GM19328 (cell line): ENCODE measurements at regions not wholly inside any gene's neighbourhood (a gene's known extent, or its start where the extent isn't known, plus 50 kb on each side); places are given as distances from the start of the nearest gene placed in this dataset.

Experiments
- ATAC-seq: cut with Tn5 transposase; IDR thresholded peaks from one replicate; pipeline ENCODE4 v1.9.1; 2021; ENCODE audit warnings: mild to moderate bottlenecking, moderate library complexity; ENCODE audit not compliant: unreplicated experiment

DNA sequence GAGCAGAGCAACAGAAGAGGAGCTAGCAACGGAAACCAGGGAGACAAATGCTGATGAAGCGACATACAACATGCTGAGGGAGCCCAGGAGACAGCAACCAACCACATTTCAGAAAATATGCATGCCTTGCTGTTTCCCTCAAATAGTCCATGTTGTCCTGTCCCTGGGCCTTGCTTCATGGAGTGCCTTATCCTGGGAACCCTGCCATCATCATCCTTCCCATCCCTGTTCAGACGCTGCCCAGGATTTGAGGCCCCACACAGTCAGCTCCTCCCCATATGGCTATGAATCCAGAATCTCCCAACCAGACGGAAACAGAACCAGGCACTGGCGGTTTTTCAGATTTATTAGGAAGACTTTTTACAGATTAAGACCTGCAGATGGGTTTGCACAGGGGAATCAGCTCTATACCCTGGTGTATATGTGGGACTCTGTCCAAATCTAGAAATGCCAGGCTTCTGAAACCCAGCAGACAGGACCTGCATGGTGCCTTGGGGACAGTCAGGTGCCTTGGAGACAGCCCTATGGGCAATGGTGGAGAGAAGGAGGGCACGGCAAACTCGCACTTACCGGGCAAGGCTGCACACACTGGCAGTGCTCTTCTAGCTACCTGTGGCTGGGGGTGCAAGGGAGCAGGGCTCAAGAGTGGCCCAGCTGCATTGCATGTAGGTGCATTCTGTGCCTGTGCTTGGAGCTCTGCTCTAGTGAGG, 199.7 kb upstream of the MAMLD1 start:
- no peak for ATAC-seq

DNA sequence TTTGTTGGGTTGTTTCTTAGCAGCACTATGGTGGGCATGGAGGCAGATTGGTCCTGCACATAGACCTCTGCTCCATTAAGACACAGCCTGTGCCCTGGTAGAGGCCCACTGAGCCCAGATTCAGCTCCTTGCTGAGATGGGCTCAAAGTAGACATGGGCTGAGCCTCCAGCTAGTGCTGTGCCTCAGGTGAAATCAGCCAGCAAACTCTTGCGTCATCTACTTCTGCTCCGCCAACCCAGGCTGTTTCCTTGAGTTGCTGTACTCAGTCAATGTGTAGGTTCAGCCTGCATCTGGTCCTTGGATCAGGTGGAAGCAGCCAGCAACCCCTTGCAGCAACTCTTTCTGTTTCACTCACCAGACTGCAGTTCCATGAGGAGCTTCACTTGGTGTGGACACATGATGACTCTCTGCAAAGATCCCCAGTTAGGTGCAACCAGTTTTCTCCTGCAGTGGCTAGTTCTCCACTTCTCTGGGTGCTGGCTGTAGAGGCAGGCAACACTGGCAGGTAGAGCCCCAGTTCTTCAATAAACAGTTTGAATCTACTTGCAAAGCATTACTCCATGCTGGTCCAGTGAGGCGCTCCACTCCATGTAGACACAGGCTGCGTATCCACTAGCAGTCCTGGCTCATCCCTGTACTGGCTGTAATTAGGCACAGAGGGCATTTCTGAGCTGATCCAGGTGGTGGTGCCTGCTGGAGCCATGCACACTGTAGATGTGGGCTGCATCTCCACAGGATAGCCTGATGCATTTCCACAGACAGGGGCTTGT, 199.0 kb upstream of the MAMLD1 start:
- no peak for ATAC-seq

DNA sequence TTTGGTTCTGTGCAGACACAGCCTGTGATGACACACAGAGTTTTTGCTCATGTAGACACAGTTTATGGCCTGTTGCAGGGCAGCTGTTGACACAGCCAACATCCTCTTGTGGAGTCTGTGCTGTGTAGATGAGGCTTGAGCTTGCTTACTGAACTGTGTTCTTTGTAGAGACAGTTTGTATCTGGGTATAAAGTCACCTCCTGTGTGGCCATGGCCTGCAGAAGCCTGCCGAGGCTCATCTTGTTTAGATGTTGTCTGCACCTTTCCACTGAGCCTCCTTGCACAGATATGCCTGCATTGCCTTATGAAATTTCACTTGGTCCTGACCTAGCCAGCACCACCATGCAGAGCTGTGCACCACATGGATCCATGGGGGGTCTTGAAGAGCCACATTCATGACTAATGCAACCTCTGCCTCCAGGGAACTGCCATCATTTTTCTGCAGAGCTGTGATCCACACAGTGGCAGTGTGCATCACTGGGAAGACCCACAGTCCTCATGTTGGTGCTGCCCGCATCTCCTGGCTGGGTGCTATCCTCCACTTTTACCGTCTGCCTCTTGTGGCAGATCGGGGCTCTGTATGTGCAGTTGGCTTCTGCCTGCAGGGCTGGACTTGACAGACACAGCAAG, 198.0 kb upstream of the MAMLD1 start:
- no peak for ATAC-seq

DNA sequence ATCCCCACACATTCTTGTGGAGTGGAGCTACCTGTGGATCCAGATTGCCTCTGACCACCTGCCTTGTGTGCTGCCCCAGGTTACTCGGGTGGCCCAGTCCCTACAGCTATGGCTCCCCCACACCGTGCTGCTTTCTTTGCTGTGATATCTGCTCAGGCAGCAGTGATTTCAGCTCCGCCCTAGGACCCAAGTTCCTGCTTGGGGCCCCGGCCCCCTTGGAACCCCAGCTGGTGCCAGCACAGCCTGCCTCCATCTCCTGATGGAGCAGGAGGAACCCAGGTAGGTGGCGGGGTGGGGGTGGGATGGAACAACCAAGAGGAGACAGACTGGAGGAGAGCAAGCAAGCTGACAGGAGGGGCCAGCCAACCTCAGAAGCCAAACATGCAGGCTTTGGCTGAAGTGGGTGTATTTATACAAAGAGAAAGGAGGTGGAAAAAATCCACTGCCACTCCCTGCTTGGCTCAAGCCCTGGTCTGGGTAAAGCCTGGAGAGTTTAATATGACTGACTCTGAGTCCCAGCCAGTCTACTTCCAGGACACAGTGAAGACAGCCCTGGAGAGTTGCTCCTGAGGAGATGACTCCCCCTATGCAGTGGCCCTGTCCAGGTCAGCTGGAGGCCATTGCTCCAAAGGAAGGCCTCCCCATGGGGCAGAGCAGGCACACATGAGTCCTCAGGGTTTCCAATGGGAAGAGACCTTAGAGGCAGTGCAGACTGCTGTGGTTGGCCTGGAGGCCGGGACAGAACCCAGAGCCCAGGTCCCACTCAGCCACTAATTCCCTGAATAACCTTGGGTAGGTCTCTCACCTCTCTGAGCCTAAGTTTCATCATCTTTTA, 197.1 kb upstream of the MAMLD1 start:
- ATAC-seq, result no peak

DNA sequence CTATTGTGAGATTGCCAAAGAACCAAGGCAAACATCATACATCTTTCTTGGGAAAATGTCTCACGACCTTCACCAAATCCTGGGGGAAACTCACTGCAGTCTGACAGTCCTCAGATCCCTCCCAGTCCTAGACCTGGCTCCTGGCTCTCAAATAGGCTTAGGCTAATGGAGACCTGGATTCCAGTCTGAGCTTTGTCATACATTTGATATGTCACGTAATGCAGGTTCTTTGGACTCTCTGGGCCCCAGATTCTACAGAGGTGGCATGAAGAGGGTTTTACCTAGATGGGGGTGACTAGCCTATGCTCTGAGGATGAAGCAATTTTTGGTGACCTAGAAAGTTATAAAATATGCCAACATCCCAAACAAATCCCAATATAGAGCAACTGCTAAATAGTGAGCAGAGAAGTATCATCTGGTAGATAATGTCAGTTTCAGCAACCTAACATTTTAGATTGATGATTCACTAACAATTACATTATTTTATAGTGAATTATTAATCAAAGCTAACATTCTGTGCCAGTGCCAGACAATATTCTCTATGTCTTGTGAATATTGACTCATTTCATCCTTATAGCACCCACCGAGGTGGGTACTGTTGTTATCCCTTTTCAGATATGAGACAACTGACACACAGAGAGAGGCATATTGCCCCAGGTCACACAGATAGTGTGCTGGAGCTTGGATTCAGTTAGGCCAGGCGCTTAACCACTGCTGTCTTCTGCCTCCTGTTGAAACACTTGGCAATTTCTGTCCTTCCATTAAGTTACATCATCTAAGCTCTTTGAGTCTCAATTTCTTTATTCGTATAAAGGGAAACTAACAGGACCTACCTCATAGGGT, 195.4 kb upstream of the MAMLD1 start:
- no peak for ATAC-seq

DNA sequence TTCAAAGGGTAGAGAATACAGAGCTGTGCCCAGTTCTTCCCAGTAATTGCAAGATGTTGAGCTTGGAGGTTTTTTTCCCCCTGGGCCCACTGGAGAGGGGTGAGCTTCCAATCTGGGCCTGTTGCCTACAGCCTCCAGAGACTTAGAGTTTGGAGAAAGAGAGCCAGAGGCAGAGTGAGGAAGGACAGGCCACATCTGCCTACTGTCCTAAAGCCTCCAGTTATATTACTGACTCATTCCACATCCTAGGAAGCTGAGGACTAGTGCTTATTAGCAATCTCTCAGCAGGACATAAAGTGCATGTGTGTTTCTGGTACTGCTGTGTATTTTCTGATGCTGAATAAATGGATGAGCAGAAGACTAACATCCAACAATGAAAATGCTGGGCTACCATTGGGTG, 181.0 kb upstream of the MAMLD1 start:
- no peak for ATAC-seq

DNA sequence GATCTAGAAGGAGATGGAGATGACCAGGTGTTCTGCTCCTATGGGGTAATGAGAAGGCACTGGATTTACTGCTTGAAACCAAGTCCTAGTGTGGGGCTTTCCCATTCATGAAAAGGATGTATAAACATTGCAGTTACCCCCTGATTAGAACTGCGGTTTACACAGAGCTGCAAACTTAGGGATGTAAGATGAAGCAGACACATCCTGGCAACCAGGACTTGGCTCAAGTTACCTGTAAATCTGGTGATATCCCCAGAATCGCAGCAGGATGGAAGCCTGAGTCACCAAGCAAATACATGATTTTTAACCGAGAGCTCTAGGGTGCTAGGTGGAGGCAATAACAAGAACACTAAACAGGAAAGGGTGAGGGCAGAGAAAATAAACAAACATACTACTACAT, 178.6 kb upstream of the MAMLD1 start:
- no peak for ATAC-seq

DNA sequence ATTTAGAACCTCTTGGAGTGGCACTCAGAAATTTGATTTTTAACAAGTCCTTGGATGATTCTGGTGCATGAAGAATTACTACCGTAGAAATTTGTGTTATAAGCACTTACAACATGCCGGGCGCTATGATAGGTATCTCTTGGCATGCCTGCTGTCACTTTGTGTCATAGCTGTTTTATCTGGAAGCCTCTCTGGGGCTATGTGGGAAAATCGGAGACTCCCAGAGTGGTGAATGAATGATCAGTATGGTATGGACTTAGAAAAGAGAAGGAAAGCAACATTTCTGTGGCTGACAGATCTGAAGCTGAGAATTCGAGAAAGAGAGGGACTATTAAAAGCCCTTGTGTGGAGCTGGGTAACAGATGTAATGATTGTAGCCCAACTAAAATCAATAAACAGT, 177.4 kb upstream of the MAMLD1 start:
- ATAC-seq, result no peak

DNA sequence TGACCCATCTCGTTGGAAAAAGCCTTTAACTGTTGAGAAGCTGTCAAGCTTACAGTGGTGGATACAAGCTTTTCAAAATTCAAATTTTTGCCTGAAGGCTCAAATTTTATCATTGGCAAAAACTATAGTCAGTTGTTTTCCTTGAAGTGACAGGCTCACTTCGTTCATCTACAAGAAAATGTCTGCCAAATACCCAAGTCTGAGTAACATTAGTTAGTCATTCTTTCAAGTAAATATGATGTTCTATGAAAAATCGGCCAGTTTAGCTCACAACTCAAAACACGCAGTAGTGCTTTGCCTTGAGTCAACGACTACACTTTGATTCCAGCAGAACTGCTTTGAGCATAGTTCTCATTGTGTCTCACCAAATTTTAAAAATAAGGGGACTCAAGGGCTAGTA, 170.3 kb upstream of the MAMLD1 start:
- no peak for ATAC-seq

DNA sequence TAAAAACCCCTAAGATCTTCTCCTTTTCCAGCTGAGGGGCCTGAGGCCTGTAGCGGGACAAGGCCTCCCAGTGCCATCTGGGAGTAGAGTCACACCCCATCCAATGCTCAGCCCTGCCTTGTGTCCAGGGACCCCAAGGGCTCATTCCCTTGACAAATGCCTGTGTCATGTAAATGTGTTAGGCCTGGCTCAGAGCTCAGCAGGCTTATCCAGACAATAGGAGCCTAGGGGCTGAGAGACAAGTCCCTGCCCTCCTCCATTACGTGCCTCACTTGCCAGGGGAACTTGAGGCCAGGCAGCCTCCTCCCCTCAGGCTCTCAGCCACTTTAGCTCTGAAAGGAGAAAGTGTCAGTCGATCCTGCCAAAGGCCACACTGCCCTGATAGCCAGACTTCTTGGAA, 166.8 kb upstream of the MAMLD1 start:
- no peak for ATAC-seq

DNA sequence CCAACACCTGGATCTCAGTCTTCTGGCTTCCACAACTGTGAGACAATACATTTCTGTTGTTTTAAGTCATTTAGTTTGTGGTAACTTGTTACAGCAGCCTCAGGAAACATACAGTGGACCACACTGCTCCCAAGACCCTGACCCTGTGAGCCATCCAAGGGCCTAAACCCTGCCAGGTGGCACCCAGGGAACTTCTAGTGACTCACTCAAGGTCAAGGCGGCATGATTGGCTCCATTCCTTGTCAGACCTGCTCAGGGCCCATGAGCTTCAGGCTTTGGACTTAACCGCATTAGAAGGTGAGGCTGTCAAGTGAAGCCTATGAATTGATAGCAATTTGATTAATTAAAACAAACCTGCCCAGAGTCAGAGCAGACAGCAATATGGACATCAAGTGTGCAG, 165.7 kb upstream of the MAMLD1 start:
- ATAC-seq, result no peak

DNA sequence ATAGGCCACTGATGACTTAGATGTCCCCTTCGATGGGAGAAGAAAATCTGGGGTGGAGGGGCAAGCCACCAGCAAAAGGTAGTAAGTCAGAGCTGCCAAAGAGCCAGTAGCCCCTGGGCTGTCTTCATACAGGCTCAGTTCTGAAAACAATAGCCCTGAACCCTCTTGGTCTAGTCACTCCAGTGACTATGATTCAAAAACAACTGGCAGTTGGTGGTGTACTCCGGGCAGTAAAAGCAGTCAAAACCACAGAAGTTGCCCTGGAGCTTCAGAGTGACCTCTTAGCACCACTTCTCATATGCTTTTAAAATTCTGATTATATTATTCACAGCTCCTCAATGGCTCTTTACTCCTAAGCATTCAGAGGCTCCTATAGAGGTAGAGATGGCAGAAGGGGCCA, 164.3 kb upstream of the MAMLD1 start:
- ATAC-seq, result no peak

DNA sequence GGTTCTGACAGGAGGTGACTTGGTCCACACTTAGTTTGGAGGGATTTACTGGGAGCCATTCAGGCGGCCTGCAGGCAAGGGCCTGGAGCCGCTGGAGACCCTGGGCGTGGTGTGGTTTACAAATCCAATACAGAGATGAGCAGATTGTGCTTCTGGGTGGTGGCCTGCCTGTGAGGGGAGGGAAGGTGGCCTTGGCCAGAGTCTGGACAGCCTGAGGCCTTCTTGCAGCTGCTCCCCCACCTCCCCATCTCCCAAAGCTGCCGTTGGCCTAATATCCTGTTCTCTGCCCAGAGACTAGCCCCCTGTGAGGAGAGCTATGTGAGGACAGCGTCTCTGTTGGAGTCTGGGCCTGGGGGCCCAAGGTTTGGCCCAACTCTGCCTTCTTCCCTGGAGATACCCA, 163.9 kb upstream of the MAMLD1 start:
- no peak for ATAC-seq

DNA sequence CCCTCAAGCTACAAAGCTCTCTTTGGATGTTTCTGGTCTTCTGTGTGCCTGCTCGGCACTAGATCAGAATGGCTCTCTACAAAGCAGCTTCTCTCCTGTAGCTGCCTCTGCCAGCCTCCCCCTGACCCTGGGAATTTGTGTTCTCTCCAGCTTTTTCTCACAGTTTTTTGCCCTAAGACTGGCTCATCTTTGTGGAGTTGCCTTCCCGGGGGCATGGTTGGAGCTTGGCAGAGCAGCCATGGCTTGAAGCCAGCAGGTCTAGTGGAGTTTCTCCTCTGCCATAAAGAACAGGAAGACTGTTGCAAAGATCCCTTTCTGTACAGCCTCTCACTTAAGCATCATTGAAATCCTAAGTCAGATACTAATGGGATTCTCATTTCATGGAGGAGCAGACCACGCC, 163.3 kb upstream of the MAMLD1 start:
- ATAC-seq, result no peak

DNA sequence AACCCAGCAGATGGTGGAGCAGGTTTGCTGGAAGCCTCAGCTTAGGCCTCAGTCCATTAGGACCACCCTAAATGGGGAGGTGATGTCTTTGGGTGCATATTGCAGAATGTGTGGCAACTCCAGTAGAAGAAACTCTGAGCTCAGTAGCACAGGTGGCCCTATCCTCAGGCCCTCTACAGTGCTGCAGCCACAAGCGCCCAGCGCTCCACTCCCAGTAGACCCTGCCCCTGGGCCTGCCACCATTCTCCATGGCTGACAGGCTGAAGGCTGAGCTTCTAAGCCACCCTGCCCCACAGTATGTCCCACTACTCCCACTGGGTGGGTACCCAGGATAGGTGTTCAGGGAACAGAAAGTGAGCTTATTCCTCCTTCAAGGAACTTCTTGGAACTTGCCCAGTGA, 162.8 kb upstream of the MAMLD1 start:
- no peak for ATAC-seq

DNA sequence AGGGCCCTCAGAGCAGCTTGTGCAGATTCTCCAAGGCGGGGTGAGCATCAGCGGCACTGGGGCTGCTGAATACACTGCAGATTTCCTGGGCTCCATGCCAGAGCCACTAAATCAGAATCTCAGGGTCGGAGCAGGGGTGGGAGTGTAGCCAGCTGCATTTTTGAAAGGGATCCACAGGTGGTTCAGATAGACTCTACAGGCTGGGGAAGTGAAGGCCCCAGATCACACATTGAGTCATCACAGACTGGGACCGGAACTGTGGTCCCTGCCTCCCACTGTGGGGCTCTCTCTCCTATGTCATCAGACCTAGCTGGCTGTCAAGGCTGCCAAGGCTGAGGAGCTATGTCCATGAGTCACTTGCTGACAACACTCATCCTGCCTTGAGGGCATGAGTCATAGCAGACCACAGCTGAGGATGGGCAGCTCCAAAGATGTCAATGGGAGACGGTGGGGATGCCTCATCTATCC, 162.3 kb upstream of the MAMLD1 start:
- peak; percentile 96 for ATAC-seq

DNA sequence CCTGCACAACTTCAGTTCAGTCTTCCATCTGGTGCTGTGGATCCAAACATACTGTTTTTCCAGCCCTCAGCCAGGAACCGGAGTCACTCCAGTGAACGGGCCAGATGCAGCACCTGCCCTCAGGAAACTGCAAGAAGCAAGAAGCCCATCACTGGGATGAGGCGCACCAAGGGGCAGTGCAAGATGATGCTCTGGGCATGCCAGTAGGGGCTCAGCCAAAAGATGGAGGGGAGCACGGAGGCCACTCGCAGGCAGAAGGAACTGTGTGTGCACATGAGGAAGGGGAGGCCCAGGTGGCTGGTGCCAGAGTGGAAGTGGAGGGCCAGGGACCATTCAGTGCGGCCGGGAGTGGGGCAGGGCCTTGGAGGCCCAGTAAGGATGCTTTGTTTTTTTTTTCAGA, 161.7 kb upstream of the MAMLD1 start:
- ATAC-seq, result no peak

DNA sequence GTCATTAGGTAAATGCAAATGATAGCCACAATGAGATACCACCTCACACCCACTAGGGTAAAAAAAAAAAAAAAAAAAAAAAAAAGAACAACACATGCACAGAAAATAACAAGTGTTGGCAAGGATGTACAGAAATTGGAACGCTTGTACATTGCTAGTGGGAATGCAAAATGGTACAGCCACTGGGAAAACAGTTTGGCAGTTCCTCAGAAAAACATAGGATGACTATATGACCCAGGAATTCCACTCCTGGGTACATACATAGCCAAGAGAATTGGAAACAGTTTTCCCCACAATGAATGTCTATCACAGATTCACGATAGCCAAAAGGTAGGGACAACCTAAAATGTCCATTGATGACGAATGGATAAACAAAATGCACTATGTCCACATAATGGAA, 161.3 kb upstream of the MAMLD1 start:
- no peak for ATAC-seq

DNA sequence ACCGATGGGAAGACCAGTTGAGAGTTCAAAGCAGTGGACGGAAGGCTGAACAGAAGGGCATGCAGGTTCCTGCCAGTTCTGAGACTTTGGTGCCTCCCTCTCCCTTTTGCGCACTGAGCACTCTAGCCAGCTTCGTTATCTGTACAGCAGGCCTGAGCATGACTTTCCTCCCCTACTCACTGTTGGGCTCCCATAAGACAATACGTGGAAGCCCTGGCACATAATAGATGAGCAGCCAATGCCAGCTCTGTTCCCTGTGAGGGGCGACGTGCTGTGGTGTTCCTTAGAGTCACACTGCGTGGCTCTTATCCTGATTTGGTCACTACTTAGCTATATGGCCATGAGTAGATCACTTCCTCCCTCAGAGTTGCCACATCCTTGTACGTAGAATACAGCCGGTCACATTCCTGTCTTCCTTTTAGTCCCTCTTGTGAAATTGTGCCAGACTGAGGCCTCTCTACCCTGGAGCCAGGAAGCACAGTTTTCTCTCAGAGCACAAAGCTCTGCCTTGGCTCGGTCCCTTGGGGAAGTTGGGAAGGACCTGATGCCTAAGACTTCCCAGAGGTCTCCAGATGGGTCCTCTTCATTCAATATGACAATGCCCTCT, 160.4 kb upstream of the MAMLD1 start:
- no peak for ATAC-seq

DNA sequence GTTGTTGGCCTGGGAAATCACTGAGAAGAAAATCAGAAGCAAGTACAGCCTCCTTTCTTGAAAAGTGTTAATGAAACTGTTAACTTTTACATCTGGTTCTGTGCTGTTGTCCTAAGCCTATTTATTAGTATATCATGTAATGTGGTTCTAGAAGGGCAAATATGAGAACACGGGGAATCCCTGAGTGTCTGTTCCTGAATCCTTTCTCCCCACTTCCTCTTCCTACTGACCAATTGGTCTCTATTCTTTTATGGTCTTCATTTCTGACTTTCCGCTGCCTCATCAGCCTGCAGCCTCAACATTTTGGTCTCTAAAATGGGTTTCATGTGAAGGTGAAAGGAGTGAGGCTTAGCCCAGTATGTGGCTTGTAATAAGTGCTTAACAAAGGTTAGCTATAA, 159.9 kb upstream of the MAMLD1 start:
- no peak for ATAC-seq
